ENCODE measurements at regions not wholly inside any gene's neighbourhood (a gene's known extent, or its start where the extent isn't known, plus 50 kb on each side); places are given as distances from the start of the nearest gene placed in this dataset.

- no peak overlapping the region for H3K4me2 ChIP-seq (ENCODE audit: insufficient read depth, low read length)
Observed at GRCh38 chr4:96525898-96526297, 686.0 kb downstream of the PDHA2 start.

More at GRCh38 chr4:96525898-96526297, 686.0 kb downstream of the PDHA2 start:
- Histone ChIP-seq H2AFZ (ENCODE audit: low read depth, low read length) (no peak overlapping the region), H3K9me3 (replicated peaks; ENCODE audit: control insufficient read depth, insufficient read depth, low read length) (no peaks in the 10 kb centered on the region), H3K9me1 (replicated peaks; ENCODE audit: control insufficient read depth, extremely low read depth, insufficient read depth, low read length) (no peaks in the 10 kb centered on the region), H3K27ac (ENCODE audit: insufficient read depth, low read depth, low read length) (no peak overlapping the region), H3K4me3 (replicated peaks in 1 of 3; ENCODE audit: insufficient read depth in 1 of 3, low read depth in 1 of 3, low read length in 3 of 3) (no peak overlapping the region), H3K79me2 (ENCODE audit: control insufficient read depth, insufficient read depth, low read length) (no peaks in the 10 kb centered on the region), H3K36me3 (ENCODE audit: control insufficient read depth in 2 of 2, extremely low read depth in 1 of 2, insufficient read depth in 2 of 2, low read length in 2 of 2) (no peaks in the 10 kb centered on the region), H3K27me3 (ENCODE audit: control insufficient read depth in 2 of 2, insufficient read depth in 2 of 2, low read length in 2 of 2) (no peaks in the 10 kb centered on the region), H4K20me1 (replicated peaks; ENCODE audit: control insufficient read depth, extremely low read depth, insufficient read depth, low read length) (no peaks in the 10 kb centered on the region), H3K9ac (replicated peaks; ENCODE audit: extremely low read depth, insufficient read depth, low read length) (no peak overlapping the region), H3K4me1 (ENCODE audit: control insufficient read depth, extremely low read depth, insufficient read depth, low read length) (no peaks in the 10 kb centered on the region)
- FAIRE-seq, result peak; percentile 15
- CTCF ChIA-PET, result interaction anchor here (1.0 kb wide), 1 partner anchor 627 kb away, joined by 4 read pairs; no protein-coding TSS in a partner anchor
- BruUV-seq (replicated peaks), result no TSS peak
- POLR2A ChIA-PET, result no interaction called here
- TF ChIP-seq POLR2A (IDR thresholded peaks at IDR 0.05; ENCODE audit: low read depth, low read length) (no peak), FOS (IDR thresholded peaks at IDR 0.05; ENCODE audit: borderline replicate concordance, insufficient read depth, low read length) (no peak), EZH2 (IDR thresholded peaks at IDR 0.05; ENCODE audit: borderline replicate concordance, low read depth, low read length, severe bottlenecking) (no peak), JUN (IDR thresholded peaks at IDR 0.05; ENCODE audit: borderline replicate concordance, insufficient read depth, insufficient read length, low read depth) (no peak), POLR2AphosphoS5 (IDR thresholded peaks at IDR 0.05; ENCODE audit: insufficient read depth, low read depth, low read length) (no peak), MYC (IDR thresholded peaks at IDR 0.05; ENCODE audit: low read depth, low read length) (no peak), GATA2 (IDR thresholded peaks at IDR 0.05; ENCODE audit: insufficient read depth, insufficient read length, low read depth, low read length) (no peak), CTCF (IDR thresholded peaks at IDR 0.05; ENCODE audit: extremely low read depth in 1 of 2, insufficient read depth in 1 of 2, low read depth in 1 of 2, low read length in 2 of 2) (no peak), MAX (IDR thresholded peaks at IDR 0.05; ENCODE audit: insufficient read depth, insufficient read length) (no peak)
- intact Hi-C loops (cut with micrococcal nuclease) (no loop called here), dilution Hi-C loops (cut with MboI; ENCODE audit: extremely low pct_ligation_motif_present, low sequenced_read_pairs) (no loop called here)
- DNase-seq (ENCODE audit: low read depth, low spot score), result peak; percentile 28
